ENCODE measurements at regions not wholly inside any gene's neighbourhood (a gene's known extent, or its start where the extent isn't known, plus 50 kb on each side); places are given as distances from the start of the nearest gene placed in this dataset.

DNA sequence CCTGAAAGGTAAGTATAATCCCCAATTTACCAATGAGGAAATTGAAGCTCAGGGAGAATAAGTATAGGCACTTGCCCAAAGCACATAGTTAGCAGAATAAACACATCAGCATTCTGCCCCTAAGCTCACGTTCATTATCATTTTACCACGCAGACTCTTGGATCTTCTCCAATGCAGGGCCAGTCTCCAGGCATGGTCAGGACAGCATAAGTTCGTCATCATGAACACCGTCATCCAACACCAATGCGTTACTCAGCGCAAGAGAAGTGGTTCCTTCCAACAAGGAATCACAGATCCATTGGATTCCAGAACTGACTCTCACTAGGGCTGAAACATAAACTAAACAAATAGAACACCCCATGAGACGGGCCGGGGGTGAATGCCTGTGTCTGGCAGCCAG is 86.5 kb upstream of the GPM6B start:
- Histone ChIP-seq H3F3A (replicated peaks; ENCODE audit: insufficient read depth) (no peaks in the 10 kb centered on the region), H3K79me2 (ENCODE audit: insufficient read depth) (no peaks in the 10 kb centered on the region), H3K9ac (no peak overlapping the region), H2AFZ (ENCODE audit: low read depth) (no peak overlapping the region), H3K36me3 (replicated peaks in 1 of 2; ENCODE audit: control insufficient read depth in 1 of 2, insufficient read depth in 2 of 2, low read length in 1 of 2) (no peaks in the 10 kb centered on the region), H3K4me2 (no peak overlapping the region), H4K20me1 (ENCODE audit: insufficient read depth) (no peaks in the 10 kb centered on the region), H3K4me3 (ENCODE audit: low read depth in 2 of 2, low read length in 1 of 2) (no peak overlapping the region), H3K9me2 (no peaks in the 10 kb centered on the region), H3K4me1 (ENCODE audit: control insufficient read depth in 1 of 2, insufficient read depth in 2 of 2, low read depth in 1 of 2, low read length in 1 of 2) (no peaks in the 10 kb centered on the region), H3K9me3 (no peaks in the 10 kb centered on the region), H3K27me3 (ENCODE audit: insufficient read depth) (no peaks in the 10 kb centered on the region; the same call in 1 of the 2 replicates), H3K27ac (ENCODE audit: low read depth in 2 of 2, low read length in 1 of 2) (no peak overlapping the region)
- 54% methylated on average over 8 of the region's 8 CpGs for WGBS (ENCODE audit: low lambda C conversion rate)
- no peak for DNase-seq
- CTCF ChIA-PET = no interaction called here
- POLR2A ChIA-PET = no interaction called here
- TF ChIP-seq RCOR1 (IDR thresholded peaks at IDR 0.05; ENCODE audit: low read length) (no peak), TEAD4 (IDR thresholded peaks at IDR 0.05; ENCODE audit: borderline replicate concordance, insufficient read depth) (no peak), POLR2AphosphoS5 (IDR thresholded peaks at IDR 0.05; ENCODE audit: low read depth, low read length) (no peak)
- TF ChIP-seq, protein P1, sequence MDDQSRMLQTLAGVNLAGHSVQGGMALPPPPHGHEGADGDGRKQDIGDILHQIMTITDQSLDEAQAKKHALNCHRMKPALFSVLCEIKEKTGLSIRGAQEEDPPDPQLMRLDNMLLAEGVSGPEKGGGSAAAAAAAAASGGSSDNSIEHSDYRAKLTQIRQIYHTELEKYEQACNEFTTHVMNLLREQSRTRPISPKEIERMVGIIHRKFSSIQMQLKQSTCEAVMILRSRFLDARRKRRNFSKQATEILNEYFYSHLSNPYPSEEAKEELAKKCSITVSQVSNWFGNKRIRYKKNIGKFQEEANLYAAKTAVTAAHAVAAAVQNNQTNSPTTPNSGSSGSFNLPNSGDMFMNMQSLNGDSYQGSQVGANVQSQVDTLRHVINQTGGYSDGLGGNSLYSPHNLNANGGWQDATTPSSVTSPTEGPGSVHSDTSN (IDR thresholded peaks at IDR 0.05) = no peak

DNA sequence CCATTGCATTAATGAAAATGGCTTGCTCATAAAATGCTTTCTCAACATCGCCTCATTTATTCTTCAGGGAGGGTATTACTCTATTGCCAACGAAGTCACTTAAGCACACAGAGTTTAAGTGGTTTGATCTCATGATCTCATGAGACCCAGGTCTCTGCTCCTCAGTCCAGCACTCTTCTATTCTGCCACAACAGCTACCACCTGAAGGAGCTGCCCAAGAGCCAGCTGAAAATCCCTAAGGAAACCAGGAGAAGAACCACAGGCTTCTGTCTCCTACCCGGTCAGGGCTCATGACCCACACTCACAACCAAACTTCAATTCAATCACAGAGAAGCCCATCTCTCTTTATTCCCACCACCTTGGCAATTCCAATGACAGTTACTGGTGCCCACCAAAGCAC is 85.5 kb upstream of the GPM6B start:
- no peaks in the 10 kb centered on the region for H3K9me2 ChIP-seq
- TF ChIP-seq, protein P2, sequence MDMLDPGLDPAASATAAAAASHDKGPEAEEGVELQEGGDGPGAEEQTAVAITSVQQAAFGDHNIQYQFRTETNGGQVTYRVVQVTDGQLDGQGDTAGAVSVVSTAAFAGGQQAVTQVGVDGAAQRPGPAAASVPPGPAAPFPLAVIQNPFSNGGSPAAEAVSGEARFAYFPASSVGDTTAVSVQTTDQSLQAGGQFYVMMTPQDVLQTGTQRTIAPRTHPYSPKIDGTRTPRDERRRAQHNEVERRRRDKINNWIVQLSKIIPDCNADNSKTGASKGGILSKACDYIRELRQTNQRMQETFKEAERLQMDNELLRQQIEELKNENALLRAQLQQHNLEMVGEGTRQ (IDR thresholded peaks at IDR 0.05; ENCODE audit: borderline replicate concordance, low read depth, low read length) = no peak
- TF ChIP-seq TEAD4 (IDR thresholded peaks at IDR 0.05; ENCODE audit: borderline replicate concordance, insufficient read depth) (no peak), POLR2AphosphoS5 (IDR thresholded peaks at IDR 0.05; ENCODE audit: low read depth, low read length) (no peak), TCF12 (IDR thresholded peaks at IDR 0.05) (no peak), FOSL2 (IDR thresholded peaks at IDR 0.05; ENCODE audit: borderline replicate concordance, low read depth) (no peak), NRF1 (IDR thresholded peaks at IDR 0.05; ENCODE audit: low read depth, low read length) (no peak), CHD2 (IDR thresholded peaks at IDR 0.05; ENCODE audit: low read length, partially characterized antibody) (no peak), JUND (IDR thresholded peaks at IDR 0.05) (no peak), SIN3A (IDR thresholded peaks at IDR 0.05; ENCODE audit: borderline replicate concordance, low read depth, low read length) (no peak), RXRA (IDR thresholded peaks at IDR 0.05; ENCODE audit: borderline replicate concordance, low read depth) (no peak)
- TF ChIP-seq, protein P3, sequence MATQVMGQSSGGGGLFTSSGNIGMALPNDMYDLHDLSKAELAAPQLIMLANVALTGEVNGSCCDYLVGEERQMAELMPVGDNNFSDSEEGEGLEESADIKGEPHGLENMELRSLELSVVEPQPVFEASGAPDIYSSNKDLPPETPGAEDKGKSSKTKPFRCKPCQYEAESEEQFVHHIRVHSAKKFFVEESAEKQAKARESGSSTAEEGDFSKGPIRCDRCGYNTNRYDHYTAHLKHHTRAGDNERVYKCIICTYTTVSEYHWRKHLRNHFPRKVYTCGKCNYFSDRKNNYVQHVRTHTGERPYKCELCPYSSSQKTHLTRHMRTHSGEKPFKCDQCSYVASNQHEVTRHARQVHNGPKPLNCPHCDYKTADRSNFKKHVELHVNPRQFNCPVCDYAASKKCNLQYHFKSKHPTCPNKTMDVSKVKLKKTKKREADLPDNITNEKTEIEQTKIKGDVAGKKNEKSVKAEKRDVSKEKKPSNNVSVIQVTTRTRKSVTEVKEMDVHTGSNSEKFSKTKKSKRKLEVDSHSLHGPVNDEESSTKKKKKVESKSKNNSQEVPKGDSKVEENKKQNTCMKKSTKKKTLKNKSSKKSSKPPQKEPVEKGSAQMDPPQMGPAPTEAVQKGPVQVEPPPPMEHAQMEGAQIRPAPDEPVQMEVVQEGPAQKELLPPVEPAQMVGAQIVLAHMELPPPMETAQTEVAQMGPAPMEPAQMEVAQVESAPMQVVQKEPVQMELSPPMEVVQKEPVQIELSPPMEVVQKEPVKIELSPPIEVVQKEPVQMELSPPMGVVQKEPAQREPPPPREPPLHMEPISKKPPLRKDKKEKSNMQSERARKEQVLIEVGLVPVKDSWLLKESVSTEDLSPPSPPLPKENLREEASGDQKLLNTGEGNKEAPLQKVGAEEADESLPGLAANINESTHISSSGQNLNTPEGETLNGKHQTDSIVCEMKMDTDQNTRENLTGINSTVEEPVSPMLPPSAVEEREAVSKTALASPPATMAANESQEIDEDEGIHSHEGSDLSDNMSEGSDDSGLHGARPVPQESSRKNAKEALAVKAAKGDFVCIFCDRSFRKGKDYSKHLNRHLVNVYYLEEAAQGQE (IDR thresholded peaks at IDR 0.05; ENCODE audit: low read depth, low read length) = no peak
- no peak overlapping the region for H3K9ac ChIP-seq
- CTCF ChIA-PET = no interaction called here
- no peaks in the 10 kb centered on the region for H3F3A ChIP-seq (replicated peaks; ENCODE audit: insufficient read depth)
- H3K36me3 ChIP-seq (replicated peaks in 1 of 2; ENCODE audit: control insufficient read depth in 1 of 2, insufficient read depth in 2 of 2, low read length in 1 of 2) = no peaks in the 10 kb centered on the region
- no peaks in the 10 kb centered on the region for H3K79me2 ChIP-seq (ENCODE audit: insufficient read depth)
- 40% methylated on average over 3 of the region's 3 CpGs for WGBS (ENCODE audit: low lambda C conversion rate)
- POLR2A ChIA-PET = no interaction called here
- H3K27me3 ChIP-seq (ENCODE audit: insufficient read depth) = no peaks in the 10 kb centered on the region; the same call in 1 of the 2 replicates
- DNase-seq = no peak
- H3K4me3 ChIP-seq (ENCODE audit: low read depth in 2 of 2, low read length in 1 of 2) = no peak overlapping the region
- no peaks in the 10 kb centered on the region for H3K4me1 ChIP-seq (ENCODE audit: control insufficient read depth in 1 of 2, insufficient read depth in 2 of 2, low read depth in 1 of 2, low read length in 1 of 2)
- no peak overlapping the region for H2AFZ ChIP-seq (ENCODE audit: low read depth)
- no peak overlapping the region for H3K4me2 ChIP-seq
- no peaks in the 10 kb centered on the region for H3K9me3 ChIP-seq
- no peak overlapping the region for H3K27ac ChIP-seq (ENCODE audit: low read depth in 2 of 2, low read length in 1 of 2)
- H4K20me1 ChIP-seq (ENCODE audit: insufficient read depth) = no peaks in the 10 kb centered on the region

All from SK-N-SH (cell line).